Stimulated activated CD4-positive, alpha-beta T cell treated with anti-CD3 and anti-CD28 coated beads, Interleukin-4, amount 100 ng/mL, for 4 hours (primary cell): ENCODE measurements at regions not wholly inside any gene's neighbourhood (a gene's known extent, or its start where the extent isn't known, plus 50 kb on each side); places are given as distances from the start of the nearest gene placed in this dataset.

Experiments used
- DNase-seq, 2 experiments: peaks; one replicate each; pipeline ENCODE4 v3.0.0-alpha.2; 2020

DNA sequence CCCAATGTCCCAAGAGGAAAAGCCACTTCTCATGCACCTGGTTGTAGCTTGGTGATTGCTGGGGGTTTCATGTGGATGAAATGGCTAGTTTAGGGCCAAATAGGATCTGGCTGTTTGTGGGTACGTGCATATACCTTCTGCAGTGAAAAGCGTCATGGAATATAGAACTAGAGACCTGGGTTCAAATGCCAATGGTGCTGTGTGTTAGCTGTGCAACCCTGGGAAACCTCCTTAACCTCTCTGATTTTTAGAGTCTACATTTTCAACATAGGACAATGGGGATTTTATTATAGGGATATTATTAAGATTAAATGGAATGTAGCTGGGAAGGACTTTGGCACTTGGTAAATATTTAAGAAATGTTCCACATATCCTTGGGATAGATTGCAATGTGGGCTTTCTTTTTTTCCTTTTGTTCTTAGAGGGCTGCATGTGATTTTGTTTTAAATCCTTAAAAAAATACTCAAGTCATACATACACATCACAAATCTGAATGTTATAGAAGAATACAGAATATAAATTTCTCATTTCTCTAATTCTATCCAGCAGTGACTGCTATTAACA, 112.6 kb upstream of the E2F8 start:
- no peak for DNase-seq

DNA sequence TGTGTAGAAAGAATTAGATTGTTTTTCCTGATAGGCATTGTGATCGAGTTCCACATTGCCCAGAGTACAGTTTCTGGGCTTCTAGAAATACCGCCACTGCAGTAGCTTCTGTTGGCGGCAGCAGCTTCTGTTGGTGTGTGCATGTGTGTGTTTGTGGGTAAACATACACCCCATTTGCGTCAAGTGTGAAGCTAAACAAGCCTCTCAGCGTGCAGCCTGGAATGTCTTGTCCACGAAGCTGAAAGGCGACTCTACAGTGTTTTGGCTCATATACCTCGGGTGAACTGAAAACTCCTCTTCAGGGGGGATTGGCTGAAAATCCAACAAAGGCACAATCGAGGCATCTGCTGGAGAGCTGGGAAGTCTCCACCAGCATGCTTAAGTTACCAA, 112.0 kb upstream of the E2F8 start:
- DNase-seq: no peak

DNA sequence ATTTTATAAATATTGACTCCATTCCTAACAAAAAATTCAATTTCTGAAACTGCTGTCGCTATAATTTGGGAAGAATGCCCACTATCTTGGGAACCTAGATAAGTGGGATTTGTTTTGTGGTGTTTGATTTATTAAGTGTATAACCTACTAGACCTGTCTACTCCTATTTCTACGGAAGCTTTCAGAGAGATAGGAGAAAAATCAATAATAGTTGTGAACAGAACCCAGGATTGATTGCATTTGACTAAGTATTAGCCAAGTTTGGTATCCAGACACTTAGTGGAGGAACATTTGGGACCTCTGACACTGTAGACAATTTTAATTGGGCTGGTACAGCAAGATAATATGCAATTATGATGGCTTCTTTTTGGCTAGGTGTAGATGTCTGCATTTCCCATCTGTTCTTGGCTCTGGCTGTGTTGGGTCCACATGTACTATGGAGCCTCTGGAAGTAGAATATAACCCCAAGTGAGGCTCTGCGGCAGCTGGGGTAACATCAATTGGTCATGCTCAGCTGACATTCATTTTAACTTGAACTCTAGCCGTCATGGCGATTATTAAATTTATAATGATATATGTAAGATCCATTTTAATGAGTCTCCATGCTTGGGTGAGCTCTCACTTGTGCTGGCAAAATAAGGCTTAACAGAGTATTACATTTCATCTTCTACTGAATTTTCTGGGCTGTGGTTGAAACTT, 111.5 kb upstream of the E2F8 start:
- DNase-seq: no peak

DNA sequence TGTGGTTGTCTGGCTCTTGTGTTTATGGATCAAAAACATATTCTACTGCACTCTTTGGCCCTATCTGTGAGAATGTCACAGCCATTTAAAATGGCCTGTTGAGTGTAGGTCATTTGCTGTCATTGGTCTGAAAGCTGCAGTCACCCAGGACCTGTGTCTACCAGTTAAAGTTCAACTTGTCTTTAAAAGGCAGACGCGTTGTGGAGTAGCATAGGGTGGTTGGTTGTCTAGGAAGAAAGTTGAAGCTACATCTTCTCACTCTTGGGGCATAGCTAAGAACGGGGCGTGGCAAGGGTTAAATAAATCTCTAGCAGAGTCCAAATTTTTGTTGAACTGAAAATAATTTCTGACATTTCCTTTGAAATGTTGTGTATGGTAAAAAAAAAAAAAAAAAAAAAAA, 110.7 kb upstream of the E2F8 start:
- DNase-seq: no peak

DNA sequence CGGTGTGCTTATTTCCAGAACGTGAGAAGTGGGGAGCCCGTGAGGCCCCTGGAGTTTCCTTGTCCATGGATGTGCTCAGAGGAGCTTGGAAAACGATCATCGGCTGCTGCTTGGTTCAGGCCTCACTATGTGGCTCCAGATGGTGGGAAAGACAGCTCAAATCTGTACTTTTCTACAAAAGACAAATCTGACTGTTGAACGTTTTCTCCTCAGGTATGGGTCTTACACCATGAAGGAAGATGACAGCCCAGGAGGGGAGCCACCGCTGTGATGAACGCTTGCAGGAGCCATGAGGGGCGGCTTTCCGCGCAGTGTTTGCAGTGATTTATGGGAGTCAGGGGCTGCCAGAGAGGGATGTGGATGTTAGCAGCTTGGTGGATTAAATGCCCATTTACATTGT, 109.4 kb upstream of the E2F8 start:
- DNase-seq: no peak

DNA sequence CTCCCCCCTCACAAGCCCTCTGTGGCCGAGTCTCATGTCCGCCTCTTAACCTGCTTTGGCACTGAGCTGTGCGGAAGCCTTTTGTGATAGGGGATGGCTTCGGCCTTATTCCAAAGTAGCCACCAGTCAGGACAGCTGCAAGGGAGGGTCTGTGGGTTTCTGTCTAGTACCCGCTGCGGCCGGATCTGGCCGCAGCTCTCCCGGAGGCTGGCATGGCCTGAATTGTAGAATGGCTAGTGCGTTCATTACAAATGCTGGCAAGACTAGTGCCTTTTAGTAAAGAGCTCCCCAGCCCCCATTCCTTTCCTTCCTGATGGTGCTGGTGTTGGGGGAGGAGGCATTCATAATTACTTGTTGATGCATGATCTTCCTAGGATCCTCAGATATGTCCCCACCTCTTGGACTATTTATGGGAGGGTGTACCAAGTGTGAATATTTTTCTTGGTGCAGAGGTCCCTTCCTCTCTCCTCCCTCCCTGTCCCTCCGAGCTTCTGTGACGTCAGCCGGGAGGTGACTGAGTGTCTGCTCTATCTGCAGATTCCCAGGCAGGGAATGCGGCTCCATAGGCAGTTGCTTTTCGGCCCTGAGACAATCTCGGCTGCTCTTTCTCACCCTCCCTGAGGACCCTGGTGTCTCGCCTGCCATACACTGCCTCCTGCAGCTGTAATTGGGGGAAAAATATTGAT, 108.7 kb upstream of the E2F8 start:
- DNase-seq: no peak

DNA sequence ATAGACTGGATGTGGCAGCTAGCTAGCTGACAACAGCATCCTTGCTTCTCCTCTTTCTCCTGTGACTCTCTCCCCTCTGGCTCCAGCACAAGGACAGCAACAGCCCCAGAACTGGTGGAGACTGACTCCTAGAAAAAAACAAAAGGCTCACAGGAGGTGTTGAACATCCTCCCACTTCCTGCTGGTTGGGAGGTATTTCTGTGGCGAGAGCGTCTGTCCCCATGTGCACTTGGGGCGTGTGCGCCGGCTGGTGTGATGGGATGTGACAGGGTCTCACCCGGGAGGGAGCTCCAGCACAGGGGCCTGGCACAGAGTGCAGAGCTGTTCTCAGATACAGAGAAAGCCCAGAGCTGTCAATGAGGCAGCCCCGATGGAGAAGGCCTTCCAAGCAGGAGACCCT, 107.2 kb upstream of the E2F8 start:
- DNase-seq: no peak

DNA sequence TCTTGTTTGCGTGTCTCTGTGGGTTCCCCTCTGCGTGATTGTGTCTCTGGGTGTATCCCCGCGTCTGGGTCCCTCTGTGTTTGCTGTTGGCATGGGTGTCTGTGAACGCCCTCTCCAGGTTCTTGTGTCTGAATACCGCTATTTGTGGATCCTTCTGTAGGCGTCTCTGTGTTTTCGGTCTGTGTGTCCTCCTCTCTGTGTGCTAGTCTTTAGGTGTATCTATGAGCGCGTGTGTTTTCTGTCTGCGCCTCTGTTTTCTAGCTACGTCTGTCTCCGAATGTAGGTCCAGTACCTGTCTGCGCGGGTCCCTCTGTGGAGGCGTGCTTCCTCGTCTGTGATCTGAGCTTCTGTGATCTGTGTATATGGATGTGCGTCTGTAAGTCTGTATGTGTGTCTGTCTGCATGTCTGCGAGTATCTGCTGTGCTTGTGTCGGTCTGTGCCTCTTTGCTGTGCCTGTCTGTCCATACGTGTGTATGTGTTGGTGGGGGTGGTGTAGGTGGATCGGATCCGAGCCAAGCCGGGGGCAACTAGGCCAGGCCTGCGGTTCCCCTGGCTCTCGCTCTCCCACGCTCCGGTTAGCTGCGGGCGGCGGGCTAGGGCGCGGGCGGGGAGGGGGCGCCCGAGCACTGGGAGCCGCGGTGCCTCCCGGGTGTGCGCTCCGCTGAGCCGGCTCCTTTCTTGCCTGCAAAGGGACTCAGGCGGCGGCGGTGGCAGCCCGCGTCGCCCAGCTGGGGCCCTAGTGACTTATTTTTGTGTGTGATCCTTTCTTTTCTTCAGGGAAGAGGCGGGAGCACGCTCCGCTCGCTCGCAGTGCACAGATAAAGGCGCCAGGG, 105.3 kb upstream of the E2F8 start:
- DNase-seq: no peak

- DNase-seq: no peak
Measured at GRCh38 chr11:19345519-19345847, 104.7 kb upstream of the E2F8 start.

DNA sequence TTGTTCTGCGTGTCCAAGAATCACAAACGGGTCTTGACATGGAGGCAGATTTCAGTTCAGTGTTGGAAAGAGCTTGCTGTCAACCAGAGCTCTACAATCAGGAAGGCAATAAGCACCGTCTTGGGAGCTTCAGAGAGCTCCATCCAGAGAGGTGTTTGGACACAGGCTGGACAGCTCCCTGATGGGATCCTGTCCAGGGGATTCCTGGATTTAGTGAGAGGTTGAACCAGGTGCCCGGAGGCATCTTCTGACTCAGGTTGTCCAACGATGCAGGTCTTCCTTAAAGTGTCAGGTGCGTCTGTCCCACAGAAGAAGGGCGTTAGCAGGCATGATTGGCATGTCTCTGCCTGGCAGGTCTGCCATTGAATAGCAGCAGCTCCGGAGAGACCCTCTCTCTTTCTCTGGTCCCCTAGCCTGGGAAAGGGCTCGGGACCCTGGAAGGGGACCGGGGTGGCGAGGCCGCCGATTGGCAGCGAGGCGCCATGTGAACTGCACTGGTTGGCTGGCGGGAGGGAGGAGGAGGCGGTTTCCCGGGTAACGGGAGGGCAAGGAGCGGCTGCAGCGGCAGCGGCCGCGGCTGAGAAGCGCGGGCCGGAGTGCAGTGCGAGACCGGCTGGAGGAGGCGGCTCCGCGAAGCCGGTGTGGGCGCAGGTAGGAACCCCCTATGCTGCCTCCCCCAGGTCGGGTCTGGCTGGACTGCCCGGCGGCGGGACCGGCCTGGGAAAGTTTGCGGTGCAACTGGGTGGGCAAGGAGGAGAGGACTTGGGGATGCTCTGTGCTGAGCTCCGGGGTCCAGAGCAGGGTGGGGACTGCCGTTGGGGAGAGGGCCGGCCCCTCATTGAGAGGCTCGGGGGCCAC, 104.1 kb upstream of the E2F8 start:
- no peak for DNase-seq

- DNase-seq: no peak
Measured at GRCh38 chr11:19342036-19342435, 101.3 kb upstream of the E2F8 start.

DNA sequence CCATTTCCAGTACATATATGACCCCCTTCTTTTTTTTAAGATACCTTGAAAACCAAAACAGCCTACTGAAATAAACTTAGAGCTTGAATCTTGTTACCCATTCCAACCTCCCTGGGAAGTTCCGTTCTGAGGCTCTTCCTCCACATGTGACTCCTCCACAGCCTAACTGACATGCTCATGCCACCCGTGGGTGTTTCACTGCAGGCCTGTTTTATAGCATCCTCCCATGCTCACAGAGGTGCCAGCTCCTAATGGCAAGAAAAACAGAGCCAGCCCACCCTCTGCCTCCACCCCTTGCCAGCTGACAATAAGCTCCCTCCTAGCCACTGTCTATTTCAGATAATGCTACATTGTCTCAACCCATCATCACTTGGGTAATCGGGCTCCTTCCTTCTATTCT, 97.6 kb upstream of the E2F8 start:
- DNase-seq: no peak

- DNase-seq: no peak
Measured at GRCh38 chr11:19337779-19338178, 97.0 kb upstream of the E2F8 start.

GRCh38 chr11:19336331-19336730, 95.6 kb upstream of the E2F8 start:
- DNase-seq: no peak

DNA sequence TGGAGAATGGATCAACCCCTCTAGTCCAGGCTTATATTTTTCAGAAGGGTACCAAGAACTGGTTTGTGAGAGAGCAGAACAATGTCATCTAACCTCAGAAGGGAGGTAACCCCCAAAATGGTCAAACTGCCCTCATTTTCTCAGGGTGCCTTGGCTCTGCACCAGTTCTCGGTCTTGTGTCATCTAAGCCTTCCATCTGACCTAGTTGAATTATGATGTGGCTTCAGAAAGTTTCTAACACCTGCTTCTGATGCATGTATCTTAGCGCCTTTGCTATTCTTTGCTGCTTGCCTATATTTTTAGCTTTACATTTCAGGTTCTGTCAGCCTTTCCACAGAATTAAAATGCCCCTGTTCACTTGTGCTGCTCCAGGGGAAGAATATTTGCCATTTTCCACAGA, 91.7 kb upstream of the E2F8 start:
- no peak for DNase-seq

GRCh38 chr11:19330416-19330815, 89.7 kb upstream of the E2F8 start:
- DNase-seq: no peak

DNA sequence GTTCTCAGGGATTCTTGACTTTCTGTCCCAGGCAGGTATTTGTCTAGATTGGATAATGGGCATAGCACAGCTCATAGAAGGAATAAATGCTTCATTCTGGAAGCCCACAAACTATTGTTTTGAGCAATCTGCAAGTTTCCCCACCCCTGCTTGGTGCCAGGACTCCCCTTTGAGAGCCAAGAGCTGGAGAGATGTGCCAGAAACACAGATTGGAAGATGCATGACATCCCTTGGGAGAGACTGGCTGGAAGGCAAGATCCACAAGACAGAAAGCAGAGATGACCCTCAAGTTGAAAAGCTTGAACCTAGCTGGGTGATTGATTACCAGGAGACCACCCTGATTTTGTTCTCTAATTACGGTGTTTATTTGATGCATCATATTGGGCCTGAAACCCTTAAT, 89.2 kb upstream of the E2F8 start:
- no peak for DNase-seq

DNA sequence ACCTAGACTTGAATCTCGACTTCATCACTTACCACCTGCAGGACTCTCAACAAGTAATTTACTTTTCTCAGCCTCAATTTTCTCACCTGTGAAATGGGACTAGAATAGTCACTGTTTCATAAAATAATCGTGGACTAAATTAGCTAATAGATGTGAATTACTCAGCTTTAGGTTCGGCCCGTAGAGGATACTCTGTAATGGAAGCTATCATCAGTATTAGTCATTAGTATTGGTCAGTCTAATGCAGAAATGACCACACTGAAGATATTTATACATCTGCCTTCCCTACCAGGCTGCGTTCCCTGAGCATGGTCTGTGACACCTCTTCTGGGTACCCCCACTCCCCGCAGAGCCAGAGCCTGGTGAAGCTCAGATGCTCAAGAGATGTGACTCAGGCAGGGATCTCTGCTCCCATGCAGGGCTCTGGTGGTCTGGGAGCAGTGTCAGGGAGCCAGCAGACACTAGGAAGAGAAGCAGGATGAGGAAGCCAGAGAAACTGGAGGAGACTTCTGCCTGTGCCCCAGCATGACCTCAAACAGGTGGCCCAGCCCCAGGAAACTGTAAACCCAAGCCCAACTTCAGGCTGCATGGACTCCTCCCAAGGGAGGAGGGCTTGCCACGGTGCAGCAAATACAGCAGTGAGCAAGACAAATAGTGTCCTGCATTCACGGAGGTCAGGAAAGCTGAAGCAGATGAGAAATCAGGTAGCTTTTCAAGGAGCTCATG, 88.0 kb upstream of the E2F8 start:
- no peak for DNase-seq

DNA sequence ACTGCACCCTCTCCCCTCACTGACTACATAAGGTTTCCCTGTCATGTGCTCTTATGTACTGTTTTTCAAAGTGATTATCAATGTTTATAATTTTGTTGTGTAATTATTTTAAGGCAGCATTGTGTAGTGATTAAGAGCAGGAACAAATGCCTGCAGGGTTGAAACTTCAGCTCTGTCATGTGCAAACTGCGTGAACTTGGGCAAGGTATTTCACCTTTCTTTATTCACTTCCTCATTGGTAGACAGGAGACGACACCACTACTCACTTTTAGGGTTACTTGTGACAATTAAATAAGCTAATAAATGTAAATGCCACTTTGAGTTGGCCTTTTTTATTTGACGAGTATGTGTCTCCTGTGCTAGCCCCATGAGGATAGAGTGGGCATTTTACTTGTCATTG, 86.5 kb upstream of the E2F8 start:
- DNase-seq: no peak

DNA sequence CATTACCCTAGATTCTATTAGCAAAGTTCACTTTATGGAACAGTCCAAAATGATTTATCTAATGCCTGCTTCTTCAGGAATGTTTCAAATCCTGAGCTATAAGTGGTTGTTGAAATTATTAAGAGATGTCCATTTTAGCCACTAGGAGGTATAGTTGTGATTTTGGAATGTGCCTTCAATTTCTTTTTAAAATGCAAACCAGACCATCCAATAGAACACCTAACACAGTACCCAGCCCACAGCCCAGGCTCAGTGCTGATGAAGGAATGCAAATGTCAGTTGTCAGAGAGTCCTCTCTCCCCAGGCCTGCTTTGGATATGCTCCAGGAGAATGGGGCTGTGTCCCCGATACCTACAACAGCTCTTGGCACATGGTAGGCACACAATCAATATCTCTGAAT, 85.8 kb upstream of the E2F8 start:
- no peak for DNase-seq

DNA sequence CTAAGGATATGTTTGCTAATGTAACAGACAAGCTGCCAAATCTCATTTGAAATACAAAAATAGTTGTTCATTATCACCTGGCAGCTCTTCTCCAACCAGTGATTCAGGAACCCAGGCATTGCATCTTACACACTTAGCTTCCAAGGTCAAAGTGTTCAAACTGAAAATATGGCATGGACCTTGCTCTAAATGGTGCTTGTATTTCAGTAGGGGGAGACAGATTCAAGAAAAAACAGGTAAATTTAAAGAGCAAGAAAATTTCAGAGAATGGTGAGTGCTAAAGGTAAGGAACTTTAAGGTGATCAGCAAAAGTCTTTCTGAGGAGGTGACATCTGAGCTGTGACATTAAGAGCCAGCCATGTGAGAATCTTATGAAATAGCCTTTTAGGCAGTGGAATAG, 82.8 kb upstream of the E2F8 start:
- DNase-seq: no peak

DNA sequence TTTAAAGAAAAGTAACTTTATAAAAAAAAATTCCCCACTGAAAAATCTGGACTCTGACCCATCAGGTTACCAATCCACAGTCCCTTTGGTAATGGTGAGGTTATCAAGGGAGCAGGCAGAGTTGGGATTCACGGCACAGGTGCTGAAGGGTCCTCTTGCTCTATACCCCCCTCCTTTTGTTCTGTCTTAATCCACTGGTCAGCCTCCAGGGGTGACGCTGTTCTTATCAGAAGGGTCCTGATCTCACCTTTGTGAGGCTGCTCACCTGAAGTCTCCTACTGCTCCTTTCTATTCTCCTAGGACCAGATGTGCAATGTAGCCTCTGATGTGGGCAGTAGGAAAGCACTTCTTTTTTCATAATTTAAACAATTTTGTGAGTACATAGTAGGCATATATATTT, 80.6 kb upstream of the E2F8 start:
- DNase-seq: no peak
